NCI-H345 treated with DMSO at 0.1 percent for 48 hours (cell line): ENCODE measurements at regions not wholly inside any gene's neighbourhood (a gene's known extent, or its start where the extent isn't known, plus 50 kb on each side); places are given as distances from the start of the nearest gene placed in this dataset.

Experiments used
- DNase-seq: peaks from one replicate; lab custom pipeline; 2025; ENCODE audit not compliant: unreplicated experiment; lab: John Stamatoyannopoulos, UW

DNA sequence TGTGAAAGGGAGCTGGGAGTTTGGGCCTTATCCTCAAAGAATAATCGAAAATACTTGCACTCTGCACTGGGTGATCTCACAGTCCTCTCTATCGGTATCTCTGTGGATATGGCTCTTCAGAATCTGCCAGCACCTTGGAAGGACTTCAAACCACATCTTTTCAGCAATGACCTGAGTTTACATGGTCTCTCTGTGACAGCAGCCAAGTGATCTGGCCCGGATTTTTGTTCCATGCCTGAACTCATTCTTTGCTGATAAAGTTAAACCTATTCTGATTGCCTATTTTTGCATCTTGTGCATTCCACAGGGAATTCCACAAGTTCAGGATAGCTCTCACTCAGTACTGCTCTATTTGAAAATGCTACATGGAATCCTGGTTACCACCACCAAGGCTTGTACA lies 98.9 kb downstream of the HDGFL1 start:
- no peak for DNase-seq

DNA sequence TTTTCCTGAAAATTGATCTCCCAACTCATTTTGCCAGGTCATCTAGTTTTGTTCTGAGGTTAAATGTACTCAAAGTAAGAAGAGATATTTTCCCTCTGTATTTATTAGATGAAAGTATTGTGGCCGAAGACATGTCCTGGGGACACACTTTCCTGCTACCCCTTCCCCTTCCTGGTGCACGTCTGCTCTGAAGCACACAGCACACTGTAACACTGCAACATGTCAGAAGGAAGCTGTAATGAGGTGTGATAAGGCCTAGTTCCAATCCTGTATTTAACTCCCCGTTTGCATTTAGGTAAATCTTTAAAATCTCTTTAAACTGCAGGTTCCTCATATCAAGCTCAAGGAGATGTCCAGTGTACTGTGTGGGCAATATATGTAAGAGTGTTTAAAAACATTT lies 99.4 kb downstream of the HDGFL1 start:
- DNase-seq = no peak

DNA sequence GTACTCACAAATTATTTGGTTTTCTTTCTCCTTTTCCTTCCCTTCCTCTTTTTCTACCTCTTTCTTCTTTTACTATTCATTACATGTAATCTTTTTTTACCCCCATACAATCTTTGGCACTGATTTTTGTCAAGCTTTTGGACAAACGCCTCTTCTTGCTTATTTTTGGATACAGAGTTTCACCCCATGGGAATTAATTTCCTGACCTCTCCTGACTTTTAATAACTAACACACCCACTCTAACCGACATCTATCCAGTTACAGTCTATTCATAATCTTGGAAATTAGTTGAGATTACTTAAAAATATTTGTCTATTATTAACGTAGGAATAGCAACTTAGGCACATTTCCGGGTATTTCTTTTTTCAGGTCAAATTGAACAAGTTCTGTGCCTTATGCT lies 101.2 kb downstream of the HDGFL1 start:
- no peak for DNase-seq

DNA sequence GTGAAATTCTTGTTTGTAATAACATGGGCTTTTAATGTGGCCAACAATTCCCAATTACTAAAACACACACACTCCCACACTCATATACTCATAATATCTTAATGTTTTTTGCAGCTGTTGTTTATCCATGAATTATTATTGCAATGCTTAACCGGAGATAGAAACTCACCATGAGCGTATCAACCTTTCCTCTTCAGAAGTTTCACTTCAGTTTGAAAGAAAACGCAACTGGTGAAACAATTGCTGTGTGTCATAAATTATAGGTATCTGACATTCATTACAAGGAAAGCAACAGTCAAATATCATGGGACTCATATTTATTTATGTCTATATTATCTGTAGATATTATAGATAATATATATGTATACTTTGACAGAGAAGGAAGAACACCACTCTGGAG lies 104.1 kb downstream of the HDGFL1 start:
- DNase-seq = no peak

DNA sequence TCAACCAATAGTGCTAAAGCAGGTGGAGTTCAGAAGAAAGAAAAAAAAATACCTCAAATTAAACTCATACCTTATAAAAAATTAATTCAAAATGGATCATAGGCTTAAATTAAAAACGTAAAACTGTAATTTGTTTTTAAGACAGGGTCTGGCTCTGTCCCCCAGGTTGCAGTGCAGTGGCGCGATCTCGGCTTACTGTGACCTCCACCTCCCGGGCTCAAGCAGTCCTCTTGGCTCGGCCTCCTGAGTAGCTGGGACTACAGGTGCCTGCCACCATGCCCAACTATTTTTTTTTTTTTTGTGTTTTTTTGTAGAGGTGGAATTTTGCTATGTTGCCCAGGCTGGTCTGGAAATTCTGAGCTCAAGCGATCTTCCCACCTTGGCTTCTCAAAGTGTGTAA lies 111.6 kb downstream of the HDGFL1 start:
- no peak for DNase-seq

DNA sequence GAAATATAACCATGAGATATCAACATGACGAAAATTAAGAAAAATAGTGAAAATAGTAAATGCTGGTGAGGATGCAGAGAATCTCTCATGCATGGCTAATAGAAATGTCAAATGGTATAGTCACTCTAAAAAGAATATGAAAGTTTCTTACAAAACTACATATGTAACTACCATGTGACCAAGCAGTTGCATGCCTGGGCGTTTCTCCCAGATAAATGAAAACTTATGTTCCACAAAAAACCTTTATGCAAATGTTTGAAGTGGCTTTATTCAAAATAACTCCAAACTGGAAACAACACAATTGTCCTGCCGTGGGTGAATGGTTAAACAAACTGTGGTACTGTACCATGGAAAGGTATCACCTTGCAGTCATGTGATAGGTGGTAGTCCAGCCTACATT lies 112.4 kb downstream of the HDGFL1 start:
- DNase-seq = no peak

DNA sequence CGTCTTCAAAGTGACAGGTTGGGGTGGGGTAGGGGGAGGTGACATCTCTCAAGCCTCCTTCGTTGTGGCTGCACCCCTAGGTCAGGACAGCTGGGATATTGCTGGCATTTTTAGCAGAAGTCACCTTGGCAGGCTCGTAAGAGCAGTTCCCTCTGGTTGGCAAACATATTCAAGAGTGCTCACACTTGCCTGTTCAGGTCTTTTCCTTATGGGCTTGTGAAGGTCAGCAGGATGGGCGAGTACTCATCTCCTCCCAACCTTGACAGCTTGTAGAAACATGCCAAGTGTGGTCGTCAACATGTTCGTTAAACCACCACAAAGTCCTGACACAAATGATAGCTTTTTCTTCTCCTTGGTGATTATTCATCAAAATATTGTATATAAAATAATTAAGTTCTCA lies 113.6 kb downstream of the HDGFL1 start:
- no peak for DNase-seq

DNA sequence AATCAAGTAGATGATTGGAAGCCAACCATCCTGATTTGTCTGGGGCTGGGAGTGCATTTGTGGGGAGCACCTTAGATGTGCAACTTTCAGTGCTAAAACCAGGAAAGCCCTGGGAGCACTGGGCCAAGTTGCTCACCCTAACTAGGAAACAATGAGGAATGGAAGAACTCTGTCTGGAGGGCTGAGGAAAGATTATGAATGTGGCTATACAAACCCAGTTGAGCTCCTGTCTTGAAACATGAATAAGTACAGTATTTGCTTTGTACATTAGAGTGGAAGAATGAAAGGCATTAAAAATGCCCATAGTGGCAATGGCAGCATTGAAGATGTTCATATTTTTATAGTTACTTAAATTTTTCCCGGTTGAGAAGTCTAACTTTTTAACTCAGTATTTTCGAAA lies 121.1 kb downstream of the HDGFL1 start:
- DNase-seq = no peak

DNA sequence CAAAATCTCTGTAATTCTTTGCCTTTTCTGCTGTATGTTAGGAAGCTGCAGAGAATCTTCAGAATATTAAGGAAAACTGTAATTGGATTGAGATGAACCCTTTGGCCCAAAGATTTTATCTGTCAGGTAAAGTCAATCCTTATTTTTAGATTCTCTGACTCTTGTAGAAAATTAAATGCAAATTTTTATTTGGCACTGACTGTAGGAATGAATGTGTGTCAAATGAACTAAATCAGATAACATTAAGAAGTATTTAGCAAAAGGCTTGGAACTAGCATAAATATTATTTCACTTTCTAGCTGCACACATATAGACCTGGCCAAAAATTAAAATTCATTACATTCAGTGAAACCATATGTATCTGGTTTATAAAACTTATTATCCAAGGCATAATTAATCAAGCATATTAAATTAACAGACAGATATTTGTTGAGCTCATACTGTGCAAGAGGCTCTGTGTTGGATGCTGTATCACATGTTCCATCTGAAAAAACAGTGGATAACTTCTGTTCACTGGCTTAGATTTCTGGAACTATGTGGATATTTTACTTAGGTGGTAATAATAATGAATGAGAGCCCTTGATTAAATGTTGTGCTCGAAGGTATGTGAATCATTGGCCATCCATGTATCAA lies 124.8 kb downstream of the HDGFL1 start:
- DNase-seq = no peak

DNA sequence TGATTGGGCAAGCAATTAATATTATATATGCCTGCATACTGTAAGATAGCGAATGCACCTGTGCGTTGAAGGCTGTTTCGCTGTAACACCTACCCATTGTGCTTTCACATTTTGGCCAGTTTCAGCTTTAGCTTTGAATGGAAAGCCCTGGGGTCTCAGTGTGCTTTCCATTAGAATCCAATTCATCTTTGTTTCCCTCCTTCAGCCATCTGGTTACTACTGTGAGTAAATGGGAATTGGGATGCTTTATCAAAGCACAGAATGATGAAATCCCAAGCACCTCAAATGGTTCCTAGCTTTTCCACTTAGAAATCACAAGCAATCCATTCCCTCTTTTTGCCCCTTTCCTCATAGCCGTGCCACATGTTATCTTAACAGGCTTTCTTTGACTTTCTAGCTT lies 127.1 kb downstream of the HDGFL1 start:
- DNase-seq = no peak

DNA sequence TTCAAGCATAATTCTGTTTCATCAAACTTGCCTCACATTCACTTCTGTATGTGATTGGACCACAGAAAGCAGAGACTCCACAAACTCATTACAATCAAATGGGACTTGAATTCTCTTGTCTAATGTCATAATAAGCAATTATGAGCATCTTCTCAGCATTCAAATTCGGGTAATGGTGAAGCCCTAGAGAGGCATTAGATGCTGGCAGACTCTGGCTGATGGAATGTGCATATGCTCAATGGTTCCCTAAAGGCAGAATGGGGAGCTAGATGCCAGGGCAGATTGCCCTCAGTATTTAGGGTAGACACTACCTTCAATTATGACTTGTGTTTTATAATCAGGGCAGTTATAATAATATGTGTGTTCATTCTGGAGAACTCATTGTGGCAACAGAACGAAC lies 127.9 kb downstream of the HDGFL1 start:
- DNase-seq = no peak

DNA sequence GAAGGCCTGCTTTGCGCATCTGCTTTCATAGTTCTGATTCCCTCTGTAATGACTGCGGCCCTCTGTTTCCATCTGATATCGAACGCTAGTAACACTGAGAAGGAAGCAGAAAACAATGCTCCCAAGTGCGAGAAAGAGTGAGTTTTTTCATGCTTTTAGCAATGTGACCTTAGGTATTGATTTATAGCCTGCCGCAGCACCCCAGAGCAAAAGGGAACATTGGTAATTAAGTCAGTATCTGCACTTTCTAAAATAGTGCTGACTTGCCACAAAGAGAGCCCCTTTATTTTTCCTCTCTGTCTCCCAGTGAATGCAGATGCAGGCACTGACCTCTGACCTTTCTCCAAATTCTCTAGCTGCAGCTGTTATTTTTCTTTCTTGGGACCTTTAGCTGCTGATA lies 129.8 kb downstream of the HDGFL1 start:
- no peak for DNase-seq

DNA sequence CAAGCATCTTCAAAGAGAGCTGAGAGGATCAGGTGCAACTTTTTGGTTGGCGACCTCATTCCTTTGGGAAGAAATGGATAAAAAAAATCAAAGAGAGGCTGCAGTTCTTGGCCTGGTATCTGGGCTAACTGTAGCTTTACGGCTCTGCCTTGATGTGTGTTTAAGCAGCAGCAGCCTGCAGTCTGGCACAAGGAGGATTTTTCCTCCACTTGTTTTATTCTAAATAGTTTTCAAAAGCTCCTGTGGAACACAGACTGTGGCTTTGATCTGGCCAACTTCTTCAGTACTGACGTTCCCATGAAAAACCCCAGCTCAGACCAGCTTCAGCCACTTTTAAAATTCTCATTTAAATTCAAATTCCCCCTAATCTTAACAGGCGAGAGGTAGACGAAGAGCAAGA lies 137.3 kb downstream of the HDGFL1 start:
- no peak for DNase-seq

DNA sequence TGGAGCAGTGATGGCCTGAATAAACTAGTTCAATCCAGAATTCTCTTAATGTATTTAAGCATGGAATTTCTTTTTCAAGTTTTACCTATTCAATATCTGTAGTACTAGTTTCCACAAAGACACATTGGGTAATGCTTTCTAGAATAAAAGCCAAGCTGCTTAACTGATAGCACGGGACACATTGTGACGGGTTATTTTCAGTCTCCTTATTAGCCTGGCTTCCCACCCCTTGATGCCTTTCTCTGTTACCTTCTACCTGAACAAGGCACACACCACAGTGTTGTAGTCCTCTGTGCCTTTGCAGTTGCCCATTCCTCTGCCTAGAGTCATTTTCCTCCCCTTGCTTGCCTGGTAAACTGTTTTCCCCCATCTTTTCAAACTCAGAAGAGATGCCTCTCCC lies 139.1 kb downstream of the HDGFL1 start:
- no peak for DNase-seq

DNA sequence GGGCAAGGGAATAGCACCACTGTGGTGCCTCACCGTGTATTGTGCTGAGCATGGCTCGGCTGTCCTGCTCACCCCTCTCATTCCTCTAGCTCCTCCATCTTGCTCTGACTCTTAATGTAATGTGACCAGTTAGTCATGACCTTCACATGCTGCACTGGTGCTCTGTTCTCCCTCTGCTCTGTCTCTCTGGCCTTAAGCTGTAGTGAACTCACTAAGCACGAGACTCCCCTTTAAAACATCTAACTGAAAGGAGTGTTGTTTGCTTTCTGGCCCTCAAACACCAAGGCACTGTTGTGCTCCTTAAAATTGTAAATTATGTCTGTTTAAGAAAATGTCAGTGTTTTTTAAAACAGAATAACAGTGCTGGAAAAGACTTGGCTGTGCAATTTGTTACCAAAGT lies 140.4 kb downstream of the HDGFL1 start:
- no peak for DNase-seq

DNA sequence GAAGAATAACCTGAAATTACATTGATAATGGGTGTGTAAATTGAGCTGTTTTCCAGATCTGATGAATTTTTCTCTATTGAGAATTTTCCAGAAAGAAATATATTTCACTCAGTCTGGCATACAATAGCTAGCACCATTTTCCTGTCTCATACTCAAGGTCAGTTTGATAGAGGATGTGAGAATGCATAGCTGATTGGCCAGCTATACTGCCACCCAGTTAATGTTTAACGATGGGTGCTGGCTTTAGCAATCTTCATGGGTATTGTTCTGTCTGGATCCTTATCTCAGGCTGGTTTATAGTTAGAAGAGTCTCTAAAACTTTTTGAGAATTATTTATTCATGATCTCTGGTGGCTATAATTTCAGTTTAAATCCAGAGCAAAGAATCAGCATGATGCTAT lies 147.4 kb downstream of the HDGFL1 start:
- DNase-seq = no peak

DNA sequence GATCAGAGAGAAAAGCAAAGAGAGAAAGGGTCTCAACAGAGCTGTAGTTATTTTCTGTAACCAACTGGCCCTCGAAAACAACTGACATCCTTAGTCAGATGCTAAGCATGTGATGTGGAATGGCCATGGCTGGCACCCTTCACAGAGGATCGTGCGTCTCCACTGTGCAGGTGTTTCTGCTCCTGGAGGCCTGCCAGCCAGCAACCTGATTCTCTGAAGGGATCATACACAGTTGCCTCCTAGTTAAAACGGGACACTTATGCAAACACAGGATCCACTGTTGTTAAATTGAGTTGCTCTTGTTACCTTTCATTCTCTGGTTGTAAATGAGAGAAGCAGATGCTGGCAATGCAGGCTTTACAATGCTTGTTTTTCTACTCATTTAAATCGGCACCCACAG lies 148.5 kb downstream of the HDGFL1 start:
- peak; percentile 96 for DNase-seq

DNA sequence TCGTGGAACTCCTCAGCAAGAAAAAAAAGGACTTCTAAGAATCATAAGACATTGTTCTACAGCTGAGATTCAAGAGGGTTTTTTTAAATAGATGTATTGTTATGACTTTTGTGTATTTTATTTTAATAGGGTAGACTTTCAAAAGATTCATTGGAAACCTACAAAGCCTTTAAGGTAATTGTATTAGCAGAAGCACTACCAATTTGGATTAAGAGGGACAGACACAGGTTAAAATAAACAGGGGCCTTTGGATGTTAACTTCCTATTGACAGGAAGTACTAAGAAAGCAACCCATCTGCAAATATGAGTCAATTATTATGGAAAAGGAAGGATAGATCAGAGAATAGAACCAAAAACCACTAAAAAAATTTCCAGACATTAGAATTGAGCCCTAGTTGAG lies 153.5 kb downstream of the HDGFL1 start:
- DNase-seq = no peak

DNA sequence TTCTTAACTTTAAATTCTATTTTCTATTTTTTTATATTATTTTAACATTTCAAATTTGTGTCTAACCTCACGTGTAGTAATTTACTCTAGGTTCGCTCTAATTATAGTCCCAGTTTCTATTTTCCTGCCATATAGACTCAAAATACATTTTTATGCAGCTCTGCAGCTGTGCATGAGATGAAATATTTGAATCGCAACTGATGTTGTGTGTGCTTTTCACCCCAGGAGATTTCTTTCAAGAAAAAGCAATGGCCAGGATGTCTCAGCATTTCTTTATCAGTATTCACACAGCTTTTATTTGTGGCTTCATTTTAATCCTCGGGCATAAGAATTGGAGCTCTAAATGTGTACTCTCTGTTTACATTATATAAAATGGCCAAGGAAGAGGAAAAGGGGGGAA lies 157.6 kb downstream of the HDGFL1 start:
- DNase-seq = no peak

DNA sequence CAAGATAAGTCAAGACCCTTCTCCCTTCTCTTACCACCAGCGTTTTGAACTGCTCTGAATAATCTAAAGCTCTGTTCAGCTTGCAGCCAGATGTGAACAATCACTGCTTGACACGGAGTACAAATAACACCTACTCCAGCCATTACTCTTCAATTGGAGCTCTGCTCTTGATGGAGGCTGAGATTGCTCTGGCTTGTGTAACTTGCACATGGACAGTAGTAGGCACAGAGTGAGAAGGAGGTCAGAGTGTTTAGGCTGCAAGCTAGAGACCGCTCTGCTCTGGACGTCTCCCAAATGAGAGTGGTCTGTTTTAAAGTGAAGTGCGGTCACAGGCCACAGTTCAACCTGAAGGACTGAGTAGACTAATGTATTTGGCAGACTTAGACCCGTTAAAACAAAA lies 158.3 kb downstream of the HDGFL1 start:
- no peak for DNase-seq

DNA sequence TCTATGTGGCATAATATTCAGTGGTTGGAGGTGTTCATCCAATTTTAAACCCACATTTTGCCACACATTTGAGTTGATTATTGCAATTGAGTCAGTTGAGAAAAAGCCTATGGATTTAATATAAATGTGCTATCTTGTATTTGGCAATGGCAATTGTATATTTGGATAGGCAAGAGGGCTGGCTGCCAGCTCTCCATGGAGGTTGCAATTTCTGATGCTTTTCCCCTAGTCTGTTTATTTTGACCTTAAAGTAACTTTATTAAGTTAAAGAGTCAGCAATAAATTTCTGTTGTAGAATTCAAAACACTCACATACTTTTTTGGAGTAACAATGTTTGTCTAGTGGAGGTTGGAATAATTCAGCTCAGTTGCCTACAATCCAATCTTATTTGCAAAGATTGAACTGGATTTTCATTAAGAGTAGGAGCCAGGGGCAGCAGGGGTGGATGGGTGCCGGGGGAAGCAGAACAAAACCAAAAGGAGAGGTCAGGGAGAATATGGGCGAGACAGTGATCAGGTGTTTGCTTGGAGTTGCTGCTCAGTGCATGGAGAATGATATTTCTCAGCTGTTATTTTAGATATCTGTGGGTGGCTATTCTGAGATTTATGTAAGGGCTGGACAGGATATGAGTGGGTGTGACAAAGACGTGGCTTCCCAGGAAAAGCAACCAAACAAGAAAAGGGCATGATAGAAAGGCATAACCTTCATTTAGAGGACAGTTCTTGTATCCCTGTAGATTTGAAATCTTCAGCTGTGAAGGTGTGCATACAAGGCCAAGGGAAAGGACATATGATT lies 163.0 kb downstream of the HDGFL1 start:
- DNase-seq = no peak

DNA sequence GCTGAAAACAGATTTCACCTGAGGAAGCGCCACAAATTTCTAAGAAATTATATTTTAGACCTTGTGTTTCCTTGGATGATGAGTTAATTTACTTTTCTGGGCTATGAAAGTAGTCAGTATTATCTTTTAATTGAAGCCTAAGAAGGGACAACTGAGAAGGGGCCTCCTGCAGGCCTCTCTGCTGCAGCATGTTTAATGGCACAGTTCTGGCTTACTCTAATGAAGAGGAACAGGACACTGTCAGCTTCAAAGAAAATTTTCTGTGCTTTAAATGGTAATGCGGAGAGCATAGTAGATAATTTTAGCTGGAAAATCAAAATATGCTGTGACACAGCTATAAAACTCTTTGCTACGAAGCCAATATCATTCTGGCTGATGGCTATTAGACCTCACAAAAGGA lies 167.4 kb downstream of the HDGFL1 start:
- no peak for DNase-seq

DNA sequence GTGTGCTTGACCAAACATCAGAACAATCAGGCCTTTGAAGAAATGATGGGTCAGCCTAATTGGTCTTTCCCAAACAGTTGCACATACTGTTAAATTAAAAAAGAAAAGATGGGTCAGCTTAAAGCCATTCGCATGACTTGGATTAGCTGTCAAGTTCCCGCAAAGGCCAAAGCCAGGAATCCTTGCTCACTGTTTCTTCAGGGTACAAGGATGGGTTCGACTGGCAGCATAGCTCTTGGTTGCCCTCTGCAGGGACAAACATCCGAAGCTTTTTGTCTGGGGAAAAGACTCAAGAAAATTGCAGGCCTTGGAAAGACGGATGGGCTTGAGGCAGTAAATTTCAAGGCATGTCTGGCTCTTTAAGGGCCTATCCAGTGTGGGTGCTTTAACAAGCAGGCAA lies 168.0 kb downstream of the HDGFL1 start:
- DNase-seq = no peak
